ENCODE measurements at regions not wholly inside any gene's neighbourhood (a gene's known extent, or its start where the extent isn't known, plus 50 kb on each side); places are given as distances from the start of the nearest gene placed in this dataset.

DNA sequence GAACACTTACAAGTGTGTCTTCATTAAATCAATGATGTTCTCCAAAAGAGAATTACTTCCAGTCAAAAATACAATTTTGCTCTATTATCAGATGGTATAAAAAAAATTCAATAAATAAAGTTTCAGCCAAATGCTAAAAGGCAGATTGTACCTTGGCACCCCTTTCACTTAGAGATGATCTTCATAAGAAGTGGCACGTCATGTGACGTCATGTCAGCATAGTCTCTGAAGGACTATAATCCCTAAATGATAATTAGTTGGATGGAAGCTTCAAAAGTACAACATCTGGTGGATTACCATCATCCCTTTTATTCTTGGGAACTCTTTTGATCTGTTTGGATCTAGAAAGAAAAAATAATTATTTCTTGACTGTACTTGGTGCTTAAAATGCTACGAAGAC is 335.5 kb upstream of the EDNRB start:
- TF ChIP-seq, protein P1, sequence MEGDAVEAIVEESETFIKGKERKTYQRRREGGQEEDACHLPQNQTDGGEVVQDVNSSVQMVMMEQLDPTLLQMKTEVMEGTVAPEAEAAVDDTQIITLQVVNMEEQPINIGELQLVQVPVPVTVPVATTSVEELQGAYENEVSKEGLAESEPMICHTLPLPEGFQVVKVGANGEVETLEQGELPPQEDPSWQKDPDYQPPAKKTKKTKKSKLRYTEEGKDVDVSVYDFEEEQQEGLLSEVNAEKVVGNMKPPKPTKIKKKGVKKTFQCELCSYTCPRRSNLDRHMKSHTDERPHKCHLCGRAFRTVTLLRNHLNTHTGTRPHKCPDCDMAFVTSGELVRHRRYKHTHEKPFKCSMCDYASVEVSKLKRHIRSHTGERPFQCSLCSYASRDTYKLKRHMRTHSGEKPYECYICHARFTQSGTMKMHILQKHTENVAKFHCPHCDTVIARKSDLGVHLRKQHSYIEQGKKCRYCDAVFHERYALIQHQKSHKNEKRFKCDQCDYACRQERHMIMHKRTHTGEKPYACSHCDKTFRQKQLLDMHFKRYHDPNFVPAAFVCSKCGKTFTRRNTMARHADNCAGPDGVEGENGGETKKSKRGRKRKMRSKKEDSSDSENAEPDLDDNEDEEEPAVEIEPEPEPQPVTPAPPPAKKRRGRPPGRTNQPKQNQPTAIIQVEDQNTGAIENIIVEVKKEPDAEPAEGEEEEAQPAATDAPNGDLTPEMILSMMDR (conservative IDR thresholded peaks at IDR 0.05; ENCODE audit: low read depth, low read length) = no peak
- no peak for TF ChIP-seq EZH2phosphoT487 (IDR thresholded peaks at IDR 0.05; ENCODE audit: borderline replicate concordance, low read length)
